Immature natural killer cell (primary cell): ENCODE measurements at regions not wholly inside any gene's neighbourhood (a gene's known extent, or its start where the extent isn't known, plus 50 kb on each side); places are given as distances from the start of the nearest gene placed in this dataset.

ENCODE experiments used
- DNase-seq, 3 donors: peaks; one replicate each; pipeline ENCODE4 v3.0.0; 2022; ENCODE audit warnings: mixed read lengths in 1 of 3
- H3K27ac Mint-ChIP-seq, 6 donors: one replicate each; pipeline ENCODE4 v1.8.0; 2020; ENCODE audit warnings: mixed read lengths in 6 of 6, mild to moderate bottlenecking in 5 of 6, inconsistent platforms in 4 of 6, moderate library complexity in 3 of 6
- H3K27me3 Mint-ChIP-seq, 3 donors: one replicate each; pipeline ENCODE4 v1.8.0; 2020 to 2021; ENCODE audit warnings: low read depth in 3 of 3, mild to moderate bottlenecking in 3 of 3, mixed read lengths in 3 of 3, moderate library complexity in 3 of 3, inconsistent platforms in 1 of 3
- H3K36me3 Mint-ChIP-seq, 3 donors: one replicate each; pipeline ENCODE4 v1.8.0; 2020; ENCODE audit warnings: mixed read lengths in 3 of 3, inconsistent platforms in 2 of 3, mild to moderate bottlenecking in 2 of 3
- H3K4me1 Mint-ChIP-seq, 2 donors: one replicate each; pipeline ENCODE4 v1.8.0; 2020; ENCODE audit warnings: inconsistent platforms in 2 of 2, mild to moderate bottlenecking in 2 of 2, mixed read lengths in 2 of 2, moderate library complexity in 1 of 2
- H3K4me3 Mint-ChIP-seq, 5 donors: one replicate each; pipeline ENCODE4 v1.8.0; 2020; ENCODE audit warnings: mild to moderate bottlenecking in 5 of 5, mixed read lengths in 5 of 5, inconsistent platforms in 3 of 5, moderate library complexity in 3 of 5
- H3K9me3 Mint-ChIP-seq, 6 donors: one replicate each; pipeline ENCODE4 v1.8.0; 2020; ENCODE audit warnings: mild to moderate bottlenecking in 6 of 6, mixed read lengths in 6 of 6, inconsistent platforms in 4 of 6, moderate library complexity in 3 of 6

GRCh38 chr13:64867856-64868255 is 2362.3 kb downstream of the PCDH9 start:
- H3K4me1 Mint-ChIP-seq: no peaks in the 10 kb centered on the region
- no peak for DNase-seq

GRCh38 chr13:64866331-64866730 is 2363.8 kb downstream of the PCDH9 start:
- H3K27me3 Mint-ChIP-seq: no peaks in the 10 kb centered on the region

More at GRCh38 chr13:64867856-64868255, 2362.3 kb downstream of the PCDH9 start:
- Mint-ChIP-seq H3K27me3 (no peaks in the 10 kb centered on the region), H3K27ac (no peak overlapping the region), H3K4me3 (no peak overlapping the region), H3K36me3 (no peaks in the 10 kb centered on the region), H3K9me3 (peaks cover 8 to 34% (median 11%) of the 10 kb centered on the region in 6 donors)

GRCh38 chr13:64855506-64855905 is 2374.6 kb downstream of the PCDH9 start:
- Mint-ChIP-seq H3K27ac (no peak overlapping the region), H3K27me3 (peaks cover 0 to 3% (median 0%) of the 10 kb centered on the region in 3 donors), H3K9me3 (peaks cover 6 to 36% (median 12%) of the 10 kb centered on the region in 6 donors), H3K4me3 (no peak overlapping the region), H3K36me3 (peaks cover 0 to 5% (median 0%) of the 10 kb centered on the region in 3 donors), H3K4me1 (no peaks in the 10 kb centered on the region)
- no peak for DNase-seq

More at GRCh38 chr13:64866331-64866730, 2363.8 kb downstream of the PCDH9 start:
- no peak for DNase-seq
- Mint-ChIP-seq H3K4me1 (no peaks in the 10 kb centered on the region), H3K27ac (no peak overlapping the region), H3K4me3 (no peak overlapping the region), H3K9me3 (peaks cover 7 to 37% (median 12%) of the 10 kb centered on the region in 6 donors), H3K36me3 (no peaks in the 10 kb centered on the region)

GRCh38 chr13:64850017-64850416 is 2380.1 kb downstream of the PCDH9 start:
- Mint-ChIP-seq H3K4me1 (no peaks in the 10 kb centered on the region), H3K27me3 (peaks cover 0 to 2% (median 1%) of the 10 kb centered on the region in 3 donors), H3K36me3 (no peaks in the 10 kb centered on the region), H3K27ac (no peak overlapping the region), H3K9me3 (peaks cover 0 to 24% (median 8%) of the 10 kb centered on the region in 6 donors), H3K4me3 (no peak overlapping the region)
- no peak for DNase-seq

- H3K36me3 Mint-ChIP-seq: no peaks in the 10 kb centered on the region
- H3K27ac Mint-ChIP-seq: no peak overlapping the region
- peaks cover 0 to 24% (median 7%) of the 10 kb centered on the region in 6 donors for H3K9me3 Mint-ChIP-seq
- no peak for DNase-seq
- H3K4me1 Mint-ChIP-seq: no peaks in the 10 kb centered on the region
- peaks cover 0 to 2% (median 1%) of the 10 kb centered on the region in 3 donors for H3K27me3 Mint-ChIP-seq
- no peak overlapping the region for H3K4me3 Mint-ChIP-seq
Measured at GRCh38 chr13:64849196-64849595, 2380.9 kb downstream of the PCDH9 start.

- H3K9me3 Mint-ChIP-seq: peaks cover 0 to 26% (median 6%) of the 10 kb centered on the region in 6 donors
- H3K4me1 Mint-ChIP-seq: no peaks in the 10 kb centered on the region
- no peak overlapping the region for H3K27ac Mint-ChIP-seq
- H3K4me3 Mint-ChIP-seq: no peak overlapping the region
- no peaks in the 10 kb centered on the region for H3K36me3 Mint-ChIP-seq
- peaks cover 0 to 2% (median 1%) of the 10 kb centered on the region in 3 donors for H3K27me3 Mint-ChIP-seq
- DNase-seq: no peak
Measured at GRCh38 chr13:64847767-64848166, 2382.4 kb downstream of the PCDH9 start.

GRCh38 chr13:64845110-64845509 is 2385.0 kb downstream of the PCDH9 start:
- Mint-ChIP-seq H3K4me3 (no peak overlapping the region), H3K36me3 (no peaks in the 10 kb centered on the region), H3K27me3 (peaks cover 0 to 2% (median 0%) of the 10 kb centered on the region in 3 donors), H3K27ac (no peak overlapping the region), H3K4me1 (no peaks in the 10 kb centered on the region), H3K9me3 (peaks cover 0 to 33% (median 7%) of the 10 kb centered on the region in 6 donors)
- no peak for DNase-seq

GRCh38 chr13:64819081-64819480 is 2411.1 kb downstream of the PCDH9 start:
- H3K27ac Mint-ChIP-seq: no peak overlapping the region
- no peaks in the 10 kb centered on the region for H3K4me1 Mint-ChIP-seq
- H3K4me3 Mint-ChIP-seq: no peak overlapping the region
- H3K9me3 Mint-ChIP-seq: peaks cover 3 to 24% (median 9%) of the 10 kb centered on the region in 6 donors
- no peaks in the 10 kb centered on the region for H3K36me3 Mint-ChIP-seq
- DNase-seq: no peak
- no peaks in the 10 kb centered on the region for H3K27me3 Mint-ChIP-seq

GRCh38 chr13:64817691-64818090 is 2412.4 kb downstream of the PCDH9 start:
- no peak overlapping the region for H3K4me3 Mint-ChIP-seq
- no peak overlapping the region for H3K27ac Mint-ChIP-seq
- H3K9me3 Mint-ChIP-seq: peaks cover 2 to 31% (median 10%) of the 10 kb centered on the region in 6 donors
- no peaks in the 10 kb centered on the region for H3K27me3 Mint-ChIP-seq
- DNase-seq: no peak
- no peaks in the 10 kb centered on the region for H3K36me3 Mint-ChIP-seq
- no peaks in the 10 kb centered on the region for H3K4me1 Mint-ChIP-seq

GRCh38 chr13:64810750-64811149 is 2419.4 kb downstream of the PCDH9 start:
- peaks cover 0 to 2% (median 0%) of the 10 kb centered on the region in 3 donors for H3K27me3 Mint-ChIP-seq
- H3K9me3 Mint-ChIP-seq: peaks cover 10 to 39% (median 15%) of the 10 kb centered on the region in 6 donors
- no peaks in the 10 kb centered on the region for H3K4me1 Mint-ChIP-seq
- peaks cover 0 to 5% (median 0%) of the 10 kb centered on the region in 3 donors for H3K36me3 Mint-ChIP-seq
- no peak overlapping the region for H3K27ac Mint-ChIP-seq
- H3K4me3 Mint-ChIP-seq: no peak overlapping the region
- no peak for DNase-seq

- DNase-seq: no peak
- Mint-ChIP-seq H3K27ac (no peak overlapping the region), H3K9me3 (peaks cover 8 to 38% (median 14%) of the 10 kb centered on the region in 6 donors), H3K27me3 (peaks cover 0 to 2% (median 0%) of the 10 kb centered on the region in 3 donors), H3K36me3 (peaks cover 0 to 5% (median 0%) of the 10 kb centered on the region in 3 donors), H3K4me1 (no peaks in the 10 kb centered on the region), H3K4me3 (no peak overlapping the region)
Measured at GRCh38 chr13:64808704-64809103, 2421.4 kb downstream of the PCDH9 start.

- Mint-ChIP-seq H3K9me3 (peaks cover 3 to 23% (median 8%) of the 10 kb centered on the region in 6 donors), H3K27ac (no peak overlapping the region), H3K4me3 (no peak overlapping the region), H3K4me1 (no peaks in the 10 kb centered on the region), H3K27me3 (no peaks in the 10 kb centered on the region), H3K36me3 (no peaks in the 10 kb centered on the region)
- DNase-seq: no peak
Measured at GRCh38 chr13:64801768-64802167, 2428.4 kb downstream of the PCDH9 start.

- Mint-ChIP-seq H3K4me1 (no peaks in the 10 kb centered on the region), H3K4me3 (no peak overlapping the region), H3K36me3 (no peaks in the 10 kb centered on the region), H3K9me3 (peaks cover 3 to 36% (median 8%) of the 10 kb centered on the region in 6 donors), H3K27me3 (no peaks in the 10 kb centered on the region), H3K27ac (no peak overlapping the region)
- no peak for DNase-seq
Measured at GRCh38 chr13:64798422-64798821, 2431.7 kb downstream of the PCDH9 start.

- Mint-ChIP-seq H3K4me3 (no peak overlapping the region), H3K9me3 (peaks cover 8 to 48% (median 12%) of the 10 kb centered on the region in 6 donors), H3K27ac (no peak overlapping the region), H3K4me1 (no peaks in the 10 kb centered on the region), H3K36me3 (no peaks in the 10 kb centered on the region), H3K27me3 (no peaks in the 10 kb centered on the region)
- no peak for DNase-seq
Measured at GRCh38 chr13:64793592-64793991, 2436.5 kb downstream of the PCDH9 start.

- H3K4me1 Mint-ChIP-seq: no peaks in the 10 kb centered on the region
Measured at GRCh38 chr13:64793131-64793530, 2437.0 kb downstream of the PCDH9 start.

More at GRCh38 chr13:64793131-64793530, 2437.0 kb downstream of the PCDH9 start:
- no peak overlapping the region for H3K4me3 Mint-ChIP-seq
- no peaks in the 10 kb centered on the region for H3K36me3 Mint-ChIP-seq
- H3K27me3 Mint-ChIP-seq: no peaks in the 10 kb centered on the region
- no peak for DNase-seq
- H3K27ac Mint-ChIP-seq: no peak overlapping the region
- H3K9me3 Mint-ChIP-seq: peaks cover 7 to 48% (median 12%) of the 10 kb centered on the region in 6 donors
